ENCODE measurements at regions not wholly inside any gene's neighbourhood (a gene's known extent, or its start where the extent isn't known, plus 50 kb on each side); places are given as distances from the start of the nearest gene placed in this dataset.

DNA sequence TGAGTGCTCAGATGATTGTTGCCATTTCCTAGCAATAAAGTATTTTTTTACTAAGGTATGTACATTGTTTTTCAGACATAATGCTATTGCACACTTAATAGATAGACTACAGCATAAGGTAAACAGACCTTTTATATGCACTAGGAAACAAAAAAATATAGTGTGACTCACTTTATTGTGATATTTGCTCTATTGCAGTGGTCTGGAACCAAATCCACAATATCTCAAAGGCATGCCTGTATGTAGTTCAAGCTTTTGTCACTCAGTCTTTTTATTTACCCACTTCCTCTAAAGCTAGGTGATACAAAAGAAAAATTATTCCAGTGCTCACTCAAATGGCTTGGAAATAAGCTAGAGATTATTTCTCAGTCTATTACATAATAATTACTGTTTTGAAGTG is 209.9 kb upstream of the VEPH1 start:
- DNase-seq = no peak
- Mint-ChIP-seq H3K27ac (no peak overlapping the region), H3K4me1 (ENCODE audit: low read depth) (no peaks in the 10 kb centered on the region), H3K4me3 (no peak overlapping the region), H3K36me3 (no peaks in the 10 kb centered on the region), H3K9me3 (no peaks in the 10 kb centered on the region), H3K27me3 (no peaks in the 10 kb centered on the region)
- ChIA-PET CTCF (no interaction called here), POLR2A (no interaction called here)
- intact Hi-C loops (cut with micrococcal nuclease) = no loop called here

DNA sequence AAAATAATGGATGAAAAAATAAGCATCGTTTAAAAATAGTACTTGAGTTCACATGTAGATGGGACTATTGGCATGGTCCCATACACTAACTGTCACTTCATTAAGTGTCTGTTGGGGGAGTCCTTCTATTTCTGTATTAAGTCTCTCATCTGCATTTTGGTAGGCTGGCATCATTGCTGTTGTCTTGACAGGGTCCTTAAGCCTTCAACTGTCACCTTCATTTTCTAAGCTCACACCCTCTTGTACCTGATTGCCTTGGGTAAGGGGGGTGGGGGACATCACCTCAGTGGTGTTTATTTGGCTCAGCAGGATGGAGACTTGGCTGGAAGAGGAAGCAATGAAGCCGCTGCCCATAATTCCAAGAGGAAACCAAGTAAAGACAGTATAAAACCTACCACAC is 202.0 kb upstream of the VEPH1 start:
- no peak overlapping the region for H3K27ac Mint-ChIP-seq
- no peaks in the 10 kb centered on the region for H3K36me3 Mint-ChIP-seq
- H3K27me3 Mint-ChIP-seq = no peaks in the 10 kb centered on the region
- ChIA-PET POLR2A (no interaction called here), CTCF (no interaction called here)
- no peak overlapping the region for H3K4me3 Mint-ChIP-seq
- H3K4me1 Mint-ChIP-seq (ENCODE audit: low read depth) = no peaks in the 10 kb centered on the region
- DNase-seq = no peak
- no peaks in the 10 kb centered on the region for H3K9me3 Mint-ChIP-seq
- intact Hi-C loops (cut with micrococcal nuclease) = no loop called here

DNA sequence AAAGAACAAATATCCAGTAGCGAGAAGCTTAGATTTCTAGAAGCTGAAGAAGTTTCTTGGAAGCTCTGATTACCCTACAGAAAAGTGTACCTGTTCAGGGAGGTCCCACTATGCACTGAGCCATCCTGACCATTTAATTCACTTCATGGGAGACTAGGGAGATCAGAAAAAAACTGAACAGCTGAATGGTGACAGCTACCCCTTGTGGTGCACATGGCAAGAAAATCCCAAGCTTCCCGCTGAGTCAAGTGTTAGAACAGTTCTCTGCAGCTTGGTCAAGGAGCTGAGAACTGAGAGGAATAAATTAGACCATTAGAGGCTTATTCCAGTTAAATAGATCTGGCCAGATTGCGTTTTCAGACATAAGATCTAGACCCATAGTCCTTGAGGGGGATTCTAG is 197.2 kb upstream of the VEPH1 start:
- intact Hi-C loops (cut with micrococcal nuclease) = no loop called here
- Mint-ChIP-seq H3K4me1 (ENCODE audit: low read depth) (no peaks in the 10 kb centered on the region), H3K4me3 (no peak overlapping the region), H3K9me3 (no peaks in the 10 kb centered on the region), H3K36me3 (no peaks in the 10 kb centered on the region), H3K27me3 (no peaks in the 10 kb centered on the region), H3K27ac (no peak overlapping the region)
- DNase-seq = no peak
- ChIA-PET CTCF (no interaction called here), POLR2A (no interaction called here)

DNA sequence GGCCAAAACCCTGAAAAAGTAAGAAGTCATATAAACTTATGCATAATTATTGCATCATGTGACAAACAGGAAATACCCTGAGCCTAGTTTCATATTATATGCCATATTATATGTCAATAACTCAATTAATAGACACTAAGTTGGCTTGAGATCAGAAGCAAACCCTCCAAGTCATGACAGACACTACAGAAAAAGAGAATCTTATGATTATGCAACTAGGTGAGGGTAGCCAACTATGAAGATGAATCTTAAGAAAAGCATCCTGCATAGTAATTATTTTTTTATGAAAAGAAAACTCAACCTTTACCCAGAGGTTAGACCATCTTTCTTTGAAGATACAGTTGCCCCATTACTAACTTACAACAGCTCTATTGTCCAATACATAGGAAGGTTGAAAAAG is 192.4 kb upstream of the VEPH1 start:
- no peak for DNase-seq
- Mint-ChIP-seq H3K36me3 (no peaks in the 10 kb centered on the region), H3K9me3 (no peaks in the 10 kb centered on the region), H3K27ac (no peak overlapping the region), H3K4me1 (ENCODE audit: low read depth) (no peaks in the 10 kb centered on the region), H3K4me3 (no peak overlapping the region), H3K27me3 (no peaks in the 10 kb centered on the region)
- ChIA-PET CTCF (no interaction called here), POLR2A (no interaction called here)
- intact Hi-C loops (cut with micrococcal nuclease) = no loop called here

DNA sequence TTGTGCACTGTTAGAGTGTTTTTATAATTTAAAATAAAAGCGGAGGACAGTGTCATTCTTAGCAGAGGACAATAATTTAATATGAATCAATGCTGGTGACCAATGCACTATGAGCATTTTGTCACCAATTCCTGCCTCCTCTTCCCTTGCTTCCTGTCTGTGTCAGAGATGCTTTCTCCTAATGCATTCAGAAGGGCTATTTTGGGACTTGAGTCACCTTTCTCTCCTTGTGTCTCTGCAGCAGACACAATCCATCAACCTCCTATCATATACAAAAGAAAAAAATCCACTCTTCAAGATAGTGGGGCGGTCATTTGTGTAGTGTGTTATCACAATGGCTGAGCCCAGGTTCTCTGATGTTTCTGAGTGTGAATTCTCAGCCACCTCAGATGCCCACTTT is 191.9 kb upstream of the VEPH1 start:
- CTCF ChIA-PET = no interaction called here
- Mint-ChIP-seq H3K4me1 (ENCODE audit: low read depth) (no peaks in the 10 kb centered on the region), H3K27ac (no peak overlapping the region), H3K36me3 (no peaks in the 10 kb centered on the region), H3K9me3 (peaks cover 1% of the 10 kb centered on the region), H3K4me3 (no peak overlapping the region), H3K27me3 (no peaks in the 10 kb centered on the region)
- POLR2A ChIA-PET = no interaction called here
- DNase-seq = no peak
- intact Hi-C loops (cut with micrococcal nuclease) = no loop called here

DNA sequence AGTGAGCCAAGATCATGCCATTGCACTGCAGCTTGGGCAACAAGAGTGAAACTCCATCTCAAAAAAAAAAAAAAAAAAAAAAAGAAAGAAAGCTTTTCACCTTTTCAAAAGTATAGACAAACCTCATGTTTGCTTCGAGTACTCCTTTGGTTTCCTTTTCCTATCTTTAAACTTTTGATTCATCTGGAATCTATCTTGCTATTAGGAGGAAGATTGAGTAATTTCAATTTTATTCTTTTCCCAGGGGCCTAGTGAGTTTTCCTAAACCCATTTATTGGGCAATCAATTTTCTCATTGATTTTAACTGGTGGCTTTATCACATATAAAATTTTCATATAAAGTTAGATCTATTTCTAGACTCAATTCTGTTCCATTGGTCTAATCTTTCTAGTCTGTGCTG is 190.5 kb upstream of the VEPH1 start:
- Mint-ChIP-seq H3K9me3 (peaks cover 4% of the 10 kb centered on the region), H3K4me1 (ENCODE audit: low read depth) (no peaks in the 10 kb centered on the region), H3K36me3 (no peaks in the 10 kb centered on the region), H3K4me3 (no peak overlapping the region), H3K27me3 (no peaks in the 10 kb centered on the region), H3K27ac (no peak overlapping the region)
- intact Hi-C loops (cut with micrococcal nuclease) = no loop called here
- no peak for DNase-seq
- ChIA-PET POLR2A (no interaction called here), CTCF (no interaction called here)

DNA sequence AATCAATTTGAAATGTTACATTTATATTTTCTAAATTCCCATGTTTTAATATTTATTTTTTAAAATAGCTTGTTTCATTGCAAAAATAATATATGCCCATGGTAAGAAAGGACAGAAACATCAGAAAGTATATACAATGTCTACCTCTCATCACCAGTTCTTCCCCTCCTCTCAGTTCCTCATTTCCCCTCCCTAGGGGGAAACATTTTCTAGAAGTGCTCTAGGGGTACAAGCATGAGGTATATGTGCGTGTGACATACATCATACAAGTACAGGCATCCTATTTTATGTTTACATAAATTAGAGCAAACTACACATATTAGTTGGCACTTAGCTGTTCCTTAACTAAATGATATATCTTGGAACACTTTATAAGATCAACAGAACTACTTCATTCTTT is 189.3 kb upstream of the VEPH1 start:
- no peak overlapping the region for H3K4me3 Mint-ChIP-seq
- H3K4me1 Mint-ChIP-seq (ENCODE audit: low read depth) = no peaks in the 10 kb centered on the region
- no peak for DNase-seq
- H3K36me3 Mint-ChIP-seq = no peaks in the 10 kb centered on the region
- CTCF ChIA-PET = no interaction called here
- no peak overlapping the region for H3K27ac Mint-ChIP-seq
- H3K27me3 Mint-ChIP-seq = no peaks in the 10 kb centered on the region
- POLR2A ChIA-PET = no interaction called here
- peaks cover 4% of the 10 kb centered on the region for H3K9me3 Mint-ChIP-seq
- intact Hi-C loops (cut with micrococcal nuclease) = no loop called here

DNA sequence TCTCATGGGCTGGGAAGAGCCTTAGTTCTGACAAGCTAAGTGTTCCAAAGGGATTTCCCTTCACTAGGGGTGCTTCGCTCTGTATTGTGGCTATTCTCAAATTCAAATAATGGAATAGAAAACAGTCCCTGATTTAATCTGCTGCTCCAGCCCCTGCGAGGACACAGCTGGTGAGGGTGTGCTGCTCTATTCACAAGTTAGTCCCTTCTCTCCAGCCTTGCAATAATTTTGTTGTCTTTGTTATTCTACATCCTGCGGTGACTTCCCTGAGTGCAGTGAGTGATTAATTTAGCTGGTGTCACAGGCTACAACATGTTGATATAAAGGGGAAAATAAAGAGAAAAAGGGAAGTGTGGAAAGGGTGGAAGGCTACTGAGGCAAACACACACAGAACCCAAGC is 180.5 kb upstream of the VEPH1 start:
- Mint-ChIP-seq H3K36me3 (no peaks in the 10 kb centered on the region), H3K4me3 (no peak overlapping the region), H3K27ac (no peak overlapping the region), H3K4me1 (ENCODE audit: low read depth) (no peaks in the 10 kb centered on the region), H3K27me3 (no peaks in the 10 kb centered on the region), H3K9me3 (no peaks in the 10 kb centered on the region)
- DNase-seq = no peak
- CTCF ChIA-PET = interaction anchor here (1.2 to 1.5 kb wide), 2 partner anchors 9 to 77 kb away, joined by 3 to 5 read pairs; no protein-coding TSS in a partner anchor
- POLR2A ChIA-PET = no interaction called here
- intact Hi-C loops (cut with micrococcal nuclease) = no loop called here

DNA sequence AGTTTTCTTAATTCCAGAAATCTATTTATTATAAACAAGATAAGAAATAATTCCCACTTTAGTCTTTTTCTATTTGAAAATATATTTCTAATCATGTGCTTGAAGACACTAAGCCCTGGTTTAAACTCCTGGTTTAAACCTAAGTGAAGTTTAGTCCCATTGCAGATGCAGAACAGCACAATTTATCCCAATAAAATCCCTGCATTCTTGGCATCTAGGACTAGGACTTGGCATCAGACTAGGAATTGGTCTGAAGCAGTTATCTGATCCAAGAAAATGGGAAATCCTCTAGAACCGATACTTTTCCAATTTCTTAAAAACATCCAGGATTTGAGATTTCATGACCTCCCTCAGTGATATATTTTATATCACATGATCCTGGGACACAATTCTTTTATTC is 168.8 kb upstream of the VEPH1 start:
- H3K4me3 Mint-ChIP-seq = no peak overlapping the region

DNA sequence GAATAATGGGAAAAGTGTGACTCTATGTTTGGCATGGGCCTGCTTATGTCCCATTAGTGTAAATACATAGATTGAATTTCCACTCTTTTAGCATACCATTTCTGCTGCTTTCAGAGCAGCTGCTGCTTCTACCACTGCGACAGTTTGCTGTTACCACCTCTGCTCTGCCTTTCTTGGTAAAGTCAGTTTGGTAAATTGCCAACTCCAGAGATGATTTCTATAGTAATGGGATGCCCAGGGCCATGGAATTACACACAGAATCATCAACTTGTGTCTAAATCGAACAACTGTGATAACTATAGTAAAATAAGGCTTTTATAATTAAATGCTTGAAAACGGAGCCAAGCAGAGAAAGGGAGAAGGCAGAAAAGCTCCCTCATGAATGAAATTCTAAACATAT is 168.4 kb upstream of the VEPH1 start:
- Mint-ChIP-seq H3K4me3 (no peak overlapping the region), H3K27ac (no peak overlapping the region), H3K27me3 (no peaks in the 10 kb centered on the region), H3K4me1 (ENCODE audit: low read depth) (no peaks in the 10 kb centered on the region), H3K9me3 (no peaks in the 10 kb centered on the region), H3K36me3 (no peaks in the 10 kb centered on the region)
- ChIA-PET POLR2A (no interaction called here), CTCF (no interaction called here)
- intact Hi-C loops (cut with micrococcal nuclease) = no loop called here
- no peak for DNase-seq

More for the DNA sequence above, 168.8 kb upstream of the VEPH1 start:
- ChIA-PET CTCF (no interaction called here), POLR2A (no interaction called here)
- H3K9me3 Mint-ChIP-seq = no peaks in the 10 kb centered on the region
- intact Hi-C loops (cut with micrococcal nuclease) = no loop called here
- H3K36me3 Mint-ChIP-seq = no peaks in the 10 kb centered on the region
- H3K27ac Mint-ChIP-seq = no peak overlapping the region
- DNase-seq = no peak
- H3K4me1 Mint-ChIP-seq (ENCODE audit: low read depth) = no peaks in the 10 kb centered on the region
- no peaks in the 10 kb centered on the region for H3K27me3 Mint-ChIP-seq

DNA sequence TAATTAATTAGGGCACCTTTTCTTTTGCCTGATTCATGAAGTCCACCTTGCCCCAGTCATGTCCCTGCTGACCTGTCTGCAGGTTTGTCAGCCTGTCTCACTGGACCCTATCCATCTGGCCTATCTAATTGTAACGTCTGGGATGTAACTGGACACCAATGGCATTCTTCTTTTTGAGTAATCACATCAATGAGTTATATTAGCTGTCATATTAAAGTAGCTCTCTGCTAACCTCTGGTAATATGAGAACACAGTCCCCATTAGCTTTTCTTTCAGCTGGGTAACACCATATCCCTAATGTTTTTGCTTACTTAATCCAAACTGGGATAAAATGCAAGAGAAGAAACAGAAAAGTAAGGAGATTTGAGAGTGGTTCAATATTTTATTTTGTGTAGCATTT is 166.2 kb upstream of the VEPH1 start:
- no peak overlapping the region for H3K4me3 Mint-ChIP-seq
- no peaks in the 10 kb centered on the region for H3K27me3 Mint-ChIP-seq
- H3K27ac Mint-ChIP-seq = no peak overlapping the region
- H3K9me3 Mint-ChIP-seq = no peaks in the 10 kb centered on the region
- H3K36me3 Mint-ChIP-seq = no peaks in the 10 kb centered on the region
- ChIA-PET POLR2A (no interaction called here), CTCF (no interaction called here)
- no peaks in the 10 kb centered on the region for H3K4me1 Mint-ChIP-seq (ENCODE audit: low read depth)
- intact Hi-C loops (cut with micrococcal nuclease) = no loop called here
- no peak for DNase-seq

DNA sequence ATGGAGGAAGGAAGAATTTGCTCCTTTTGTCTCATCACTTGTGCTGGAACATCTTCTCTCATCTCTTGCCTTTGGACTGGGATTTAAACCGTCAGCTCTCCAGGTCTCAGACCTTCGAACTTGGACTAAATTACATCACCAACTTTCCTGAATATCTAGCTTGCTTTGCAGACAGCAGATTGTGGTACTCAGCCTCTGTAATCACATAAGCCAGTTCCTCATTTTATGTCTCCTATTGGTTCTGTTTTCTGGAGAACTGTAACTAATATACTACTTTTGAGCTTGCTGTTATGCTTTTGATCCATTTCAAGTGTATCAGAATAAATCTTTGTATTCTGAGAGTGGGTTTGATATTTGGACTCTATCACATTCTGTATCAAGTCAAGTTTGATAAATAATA is 164.3 kb upstream of the VEPH1 start:
- H3K27me3 Mint-ChIP-seq = peaks cover 3% of the 10 kb centered on the region
- H3K9me3 Mint-ChIP-seq = no peaks in the 10 kb centered on the region
- no peak overlapping the region for H3K27ac Mint-ChIP-seq
- CTCF ChIA-PET = no interaction called here
- intact Hi-C loops (cut with micrococcal nuclease) = no loop called here
- H3K4me3 Mint-ChIP-seq = no peak overlapping the region
- no peaks in the 10 kb centered on the region for H3K4me1 Mint-ChIP-seq (ENCODE audit: low read depth)
- POLR2A ChIA-PET = no interaction called here
- no peaks in the 10 kb centered on the region for H3K36me3 Mint-ChIP-seq
- DNase-seq = no peak

DNA sequence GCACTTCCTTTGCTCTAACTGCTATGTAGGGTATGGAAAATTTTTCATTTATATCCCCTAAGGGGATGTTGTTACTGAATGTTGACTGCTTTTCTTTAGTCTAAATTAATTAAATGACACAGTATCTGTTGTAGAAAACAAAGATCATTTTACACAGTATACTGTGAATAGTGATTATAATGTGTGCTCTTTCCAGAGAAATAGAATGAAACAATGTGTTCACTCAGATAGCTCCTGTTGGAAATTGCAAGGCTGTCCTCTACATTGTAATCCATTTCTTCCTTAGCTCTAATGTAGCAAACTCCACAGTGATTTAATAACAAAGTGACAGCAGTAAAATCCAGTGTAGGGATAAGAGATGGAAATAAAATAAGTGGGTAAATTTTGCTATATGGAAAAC is 159.0 kb upstream of the VEPH1 start:
- no peak overlapping the region for H3K4me3 Mint-ChIP-seq
- intact Hi-C loops (cut with micrococcal nuclease) = no loop called here
- peaks cover 8% of the 10 kb centered on the region for H3K27me3 Mint-ChIP-seq
- ChIA-PET POLR2A (no interaction called here), CTCF (no interaction called here)
- no peaks in the 10 kb centered on the region for H3K36me3 Mint-ChIP-seq
- H3K4me1 Mint-ChIP-seq (ENCODE audit: low read depth) = no peaks in the 10 kb centered on the region
- DNase-seq = no peak
- H3K9me3 Mint-ChIP-seq = no peaks in the 10 kb centered on the region
- no peak overlapping the region for H3K27ac Mint-ChIP-seq

DNA sequence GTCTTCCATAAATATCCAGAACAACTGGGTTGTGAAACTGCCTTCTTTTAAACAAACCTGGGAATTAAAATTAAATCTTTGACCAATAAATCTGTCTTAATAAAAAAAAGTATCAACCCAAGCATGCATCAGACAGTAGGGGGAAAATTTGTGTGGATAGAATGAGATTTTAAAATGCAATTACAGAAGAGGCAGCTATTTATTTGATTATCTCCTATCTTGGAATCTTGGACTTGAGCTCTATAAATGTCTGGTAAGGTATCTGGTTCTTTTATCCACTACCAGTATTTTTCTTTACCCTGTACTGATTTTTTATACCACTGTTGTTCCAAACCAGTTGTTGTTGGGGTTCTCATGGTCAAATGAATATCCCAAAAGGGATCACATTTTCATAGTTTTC is 157.6 kb upstream of the VEPH1 start:
- H3K27me3 Mint-ChIP-seq = peaks cover 8% of the 10 kb centered on the region
- no peak for DNase-seq
- H3K4me3 Mint-ChIP-seq = no peak overlapping the region
- ChIA-PET CTCF (no interaction called here), POLR2A (no interaction called here)
- H3K4me1 Mint-ChIP-seq (ENCODE audit: low read depth) = no peaks in the 10 kb centered on the region
- intact Hi-C loops (cut with micrococcal nuclease) = no loop called here
- no peaks in the 10 kb centered on the region for H3K36me3 Mint-ChIP-seq
- H3K27ac Mint-ChIP-seq = no peak overlapping the region
- no peaks in the 10 kb centered on the region for H3K9me3 Mint-ChIP-seq

Data from activated CD4-positive, alpha-beta memory T cell treated with anti-CD3 and anti-CD28 coated beads for 36 hours (primary cell).